ENCODE measurements at regions not wholly inside any gene's neighbourhood (a gene's known extent, or its start where the extent isn't known, plus 50 kb on each side); places are given as distances from the start of the nearest gene placed in this dataset.

- TF ChIP-seq POLR2A (IDR thresholded peaks at IDR 0.05; ENCODE audit: low read depth, low read length) (no peak), POU2F2 (IDR thresholded peaks at IDR 0.05; ENCODE audit: low read depth, low read length) (no peak)
Observed at GRCh38 chr6:19782588-19782987, 54.6 kb upstream of the ID4 start.
